Neural cell (in vitro differentiated cells): ENCODE measurements at regions not wholly inside any gene's neighbourhood (a gene's known extent, or its start where the extent isn't known, plus 50 kb on each side); places are given as distances from the start of the nearest gene placed in this dataset.

Source experiments
- H2AFZ ChIP-seq: fragments of 200-600, 300-800 bp; sonication (generic), shearing (Covaris generic); 2 replicates; pipeline ENCODE4 v1.6.0; 2014; ENCODE audit warnings: low read depth, mild to moderate bottlenecking, antibody characterized with exemption, low read length, moderate library complexity
- H3F3A ChIP-seq: fragments of 200-600 bp; shearing (Covaris generic); 2 replicates; pipeline ENCODE4 v1.6.1; 2016; ENCODE audit warnings: mild to moderate bottlenecking, moderate library complexity, mixed read lengths, antibody characterized with exemption, low read length; ENCODE audit not compliant: insufficient read depth, poor library complexity, severe bottlenecking
- H3K27ac ChIP-seq: fragments of 200-600, 300-800 bp; sonication (generic), shearing (Covaris generic); 2 replicates; pipeline ENCODE4 v1.5.1; 2014; ENCODE audit warnings: mild to moderate bottlenecking, low read length, moderate library complexity
- H3K27me3 ChIP-seq: fragments of 300-800, 200-600 bp; sonication (generic), shearing (Covaris generic); 2 replicates; pipeline ENCODE4 v1.6.0; 2014; ENCODE audit warnings: mild to moderate bottlenecking, low read depth, low read length, moderate library complexity; ENCODE audit not compliant: insufficient read depth
- H3K36me3 ChIP-seq: fragments of 300-800, 200-600 bp; sonication (generic), shearing (Covaris generic); 2 replicates; pipeline ENCODE4 v1.5.1; 2014; ENCODE audit warnings: mild to moderate bottlenecking, antibody characterized with exemption, low read length, moderate library complexity; ENCODE audit not compliant: insufficient read depth
- H3K4me2 ChIP-seq: fragments of 300-800, 200-600 bp; sonication (generic), shearing (Covaris generic); 2 replicates; pipeline ENCODE4 v1.6.0; 2014; ENCODE audit warnings: mild to moderate bottlenecking, low read length
- H3K4me3 ChIP-seq: fragments of 300-800, 200-600 bp; sonication (generic), shearing (Covaris generic); 2 replicates; pipeline ENCODE4 v1.5.1; 2014; ENCODE audit warnings: mild to moderate bottlenecking, low read length, moderate library complexity
- H3K79me2 ChIP-seq: fragments of 200-600 bp; shearing (Covaris generic); replicated peaks from 2 replicates; pipeline ENCODE4 v1.6.0; 2014; ENCODE audit warnings: mild to moderate bottlenecking, low read length, moderate library complexity; ENCODE audit not compliant: insufficient read depth
- H3K9ac ChIP-seq: fragments of 300-800, 200-600 bp; sonication (generic), shearing (Covaris generic); 2 replicates; pipeline ENCODE4 v1.6.1; 2016; ENCODE audit warnings: mild to moderate bottlenecking, low read length, mixed read lengths
- H3K9me2 ChIP-seq: fragments of 200-600 bp; shearing (Covaris generic); 2 replicates; pipeline ENCODE4 v1.6.1; 2016; ENCODE audit warnings: mild to moderate bottlenecking, low read length, mixed read lengths; ENCODE audit not compliant: insufficient read depth
- H3K9me3 ChIP-seq: fragments of 200-600, 300-800 bp; sonication (generic), shearing (Covaris generic); 2 replicates; pipeline ENCODE4 v1.6.1; 2016; ENCODE audit warnings: mild to moderate bottlenecking, mixed run types, low read length, moderate library complexity, mixed read lengths
- H4K20me1 ChIP-seq: fragments of 200-600 bp; shearing (Covaris generic); 2 replicates; pipeline ENCODE4 v1.6.1; 2016; ENCODE audit warnings: mild to moderate bottlenecking, mixed run types; ENCODE audit not compliant: insufficient read depth
- CTCF ChIP-seq: fragments of 450-650 bp; IDR thresholded peaks from 2 replicates; pipeline ENCODE4 v1.5.1; 2014; ENCODE audit warnings: antibody characterized with exemption, mild to moderate bottlenecking, moderate library complexity; ENCODE audit not compliant: poor library complexity, severe bottlenecking
- EP300 ChIP-seq: fragments of 450-650 bp; conservative IDR thresholded peaks from 2 replicates; pipeline ENCODE4 v1.6.1; 2014; ENCODE audit warnings: antibody characterized with exemption, mild to moderate bottlenecking, moderate library complexity; ENCODE audit not compliant: poor library complexity, severe bottlenecking
- EZH2 ChIP-seq: fragments of 200-600, 300-800 bp; shearing (Covaris generic), sonication (generic); IDR thresholded peaks from 2 replicates; pipeline ENCODE4 v1.6.1; 2014; ENCODE audit warnings: antibody characterized with exemption, low read length, borderline replicate concordance, mild to moderate bottlenecking; ENCODE audit not compliant: insufficient read depth, poor library complexity, severe bottlenecking
- MXI1 ChIP-seq: fragments of 450-650 bp; conservative IDR thresholded peaks from 2 replicates; pipeline ENCODE4 v1.6.1; 2014; ENCODE audit warnings: antibody characterized with exemption, mild to moderate bottlenecking; ENCODE audit not compliant: poor library complexity, severe bottlenecking
- POLR2AphosphoS5 ChIP-seq: IDR thresholded peaks from 2 replicates; pipeline ENCODE4 v1.6.1; 2012
- RAD21 ChIP-seq: fragments of 450-650 bp; conservative IDR thresholded peaks from 2 replicates; pipeline ENCODE4 v1.6.1; 2014; ENCODE audit warnings: antibody characterized with exemption, mild to moderate bottlenecking, moderate library complexity
- REST ChIP-seq: IDR thresholded peaks from 2 replicates; pipeline ENCODE4 v1.6.1; 2012; ENCODE audit warnings: borderline replicate concordance
- SMC3 ChIP-seq: fragments of 450-650 bp; conservative IDR thresholded peaks from 2 replicates; pipeline ENCODE4 v1.6.1; 2014; ENCODE audit warnings: antibody characterized with exemption, mild to moderate bottlenecking, moderate library complexity; ENCODE audit not compliant: poor library complexity
- TAF1 ChIP-seq: IDR thresholded peaks from 2 replicates; pipeline ENCODE4 v1.6.1; 2012; ENCODE audit warnings: low read depth

- H3K9ac ChIP-seq = no peak overlapping the region
- no peak overlapping the region for H3K4me2 ChIP-seq
- no peaks in the 10 kb centered on the region for H3K9me3 ChIP-seq
Measured at GRCh38 chr2:145935016-145935415, 1415.1 kb upstream of the ZEB2 start.

GRCh38 chr2:145931781-145932395, 1412.0 kb upstream of the ZEB2 start:
- H3K4me2 ChIP-seq = no peak overlapping the region
- no peaks in the 10 kb centered on the region for H4K20me1 ChIP-seq
- no peaks in the 10 kb centered on the region for H3K27me3 ChIP-seq
- H3F3A ChIP-seq = no peaks in the 10 kb centered on the region
- no peaks in the 10 kb centered on the region for H3K9me3 ChIP-seq
- H2AFZ ChIP-seq = no peak overlapping the region
- no peaks in the 10 kb centered on the region for H3K9me2 ChIP-seq
- no peak overlapping the region for H3K4me3 ChIP-seq
- H3K36me3 ChIP-seq = no peaks in the 10 kb centered on the region
- H3K79me2 ChIP-seq = no peaks in the 10 kb centered on the region
- H3K9ac ChIP-seq = no peak overlapping the region
- H3K27ac ChIP-seq = no peak overlapping the region
- TF ChIP-seq SMC3 (no peak), RAD21 (no peak), MXI1 (no peak), CTCF (no peak), TAF1 (no peak), REST (no peak)

More at GRCh38 chr2:145935016-145935415, 1415.1 kb upstream of the ZEB2 start:
- no peaks in the 10 kb centered on the region for H3K36me3 ChIP-seq
- H3K9me2 ChIP-seq = no peaks in the 10 kb centered on the region
- no peaks in the 10 kb centered on the region for H4K20me1 ChIP-seq
- H3K27ac ChIP-seq = no peak overlapping the region
- H3K27me3 ChIP-seq = no peaks in the 10 kb centered on the region
- no peak overlapping the region for H2AFZ ChIP-seq
- no peaks in the 10 kb centered on the region for H3F3A ChIP-seq
- H3K79me2 ChIP-seq = no peaks in the 10 kb centered on the region
- no peak overlapping the region for H3K4me3 ChIP-seq
- TF ChIP-seq RAD21 = no peak
- no peak for TF ChIP-seq POLR2AphosphoS5
- no peak for TF ChIP-seq SMC3
- TF ChIP-seq TAF1 = no peak
- no peak for TF ChIP-seq REST
- TF ChIP-seq EZH2 = no peak
- TF ChIP-seq MXI1 = no peak
- TF ChIP-seq CTCF = no peak
- no peak for TF ChIP-seq EP300
